ENCODE measurements at regions not wholly inside any gene's neighbourhood (a gene's known extent, or its start where the extent isn't known, plus 50 kb on each side); places are given as distances from the start of the nearest gene placed in this dataset.

- H3K27me3 ChIP-seq (replicated peaks), result peaks cover 3% of the 10 kb centered on the region
- DNase-seq (ENCODE audit: low read depth in 1 of 2, low spot score in 2 of 2), result peak; percentile 67 to 80
- H3K36me3 ChIP-seq, result no peaks in the 10 kb centered on the region
- no peaks in the 10 kb centered on the region for H3K4me1 ChIP-seq (replicated peaks)
- H3K27ac ChIP-seq, result no peak overlapping the region
- H3K4me3 ChIP-seq, result no peak overlapping the region
- no peaks in the 10 kb centered on the region for H3K9me3 ChIP-seq (replicated peaks)
Measured at GRCh38 chr13:99796175-99796819, 175.3 kb downstream of the ZIC5 start.

- Histone ChIP-seq H3K4me3 (no peak overlapping the region), H3K36me3 (no peaks in the 10 kb centered on the region), H3K4me1 (replicated peaks) (no peaks in the 10 kb centered on the region), H3K27me3 (replicated peaks) (peaks cover 10% of the 10 kb centered on the region), H3K27ac (no peak overlapping the region), H3K9me3 (replicated peaks) (no peaks in the 10 kb centered on the region)
- DNase-seq (ENCODE audit: low read depth in 1 of 2, low spot score in 2 of 2), result peak in 1 of 2 experiments; percentile 58
Measured at GRCh38 chr13:99792079-99792921, 179.3 kb downstream of the ZIC5 start.

GRCh38 chr13:99782669-99783068 lies 188.9 kb downstream of the ZIC5 start:
- H3K36me3 ChIP-seq, result no peaks in the 10 kb centered on the region
- peaks cover 10% of the 10 kb centered on the region for H3K9me3 ChIP-seq (replicated peaks)
- H3K4me3 ChIP-seq, result no peak overlapping the region
- H3K4me1 ChIP-seq (replicated peaks), result no peaks in the 10 kb centered on the region
- no peak for DNase-seq (ENCODE audit: low read depth in 1 of 2, low spot score in 2 of 2)
- no peaks in the 10 kb centered on the region for H3K27me3 ChIP-seq (replicated peaks)
- H3K27ac ChIP-seq, result no peak overlapping the region

GRCh38 chr13:99778500-99778899 lies 193.1 kb downstream of the ZIC5 start:
- Histone ChIP-seq H3K36me3 (no peaks in the 10 kb centered on the region), H3K27ac (no peak overlapping the region), H3K4me1 (replicated peaks) (no peaks in the 10 kb centered on the region), H3K27me3 (replicated peaks) (peaks cover 4% of the 10 kb centered on the region; the same call in 1 of the 2 replicates), H3K9me3 (replicated peaks) (peaks cover 4% of the 10 kb centered on the region), H3K4me3 (no peak overlapping the region)
- DNase-seq (ENCODE audit: low read depth in 1 of 2, low spot score in 2 of 2), result no peak

- Histone ChIP-seq H3K4me1 (replicated peaks) (no peaks in the 10 kb centered on the region), H3K36me3 (no peaks in the 10 kb centered on the region), H3K27me3 (replicated peaks) (peaks cover 4% of the 10 kb centered on the region; the same call in 1 of the 2 replicates)
Measured at GRCh38 chr13:99777873-99778272, 193.7 kb downstream of the ZIC5 start.

GRCh38 chr13:99774644-99775043 lies 196.9 kb downstream of the ZIC5 start:
- Histone ChIP-seq H3K4me1 (replicated peaks) (no peaks in the 10 kb centered on the region), H3K27ac (no peak overlapping the region), H3K4me3 (no peak overlapping the region), H3K9me3 (replicated peaks) (no peaks in the 10 kb centered on the region), H3K36me3 (no peaks in the 10 kb centered on the region), H3K27me3 (replicated peaks) (peaks cover 4% of the 10 kb centered on the region; the same call in 1 of the 2 replicates)
- no peak for DNase-seq (ENCODE audit: low read depth in 1 of 2, low spot score in 2 of 2)

More at GRCh38 chr13:99777873-99778272, 193.7 kb downstream of the ZIC5 start:
- no peak for DNase-seq (ENCODE audit: low read depth in 1 of 2, low spot score in 2 of 2)
- H3K27ac ChIP-seq, result no peak overlapping the region
- 0 out of 2 replicates have a peak, but pooled peaks cover 3% of the 10 kb centered on the region for H3K9me3 ChIP-seq (replicated peaks)
- no peak overlapping the region for H3K4me3 ChIP-seq

- H3K27ac ChIP-seq, result no peak overlapping the region
- H3K27me3 ChIP-seq (replicated peaks), result no peaks in the 10 kb centered on the region
Measured at GRCh38 chr13:99768986-99769385, 202.6 kb downstream of the ZIC5 start.

GRCh38 chr13:99766641-99767045 lies 204.9 kb downstream of the ZIC5 start:
- peak in 1 of 2 experiments; percentile 57 for DNase-seq (ENCODE audit: low read depth in 1 of 2, low spot score in 2 of 2)
- no peak overlapping the region for H3K27ac ChIP-seq
- H3K27me3 ChIP-seq (replicated peaks), result 0 out of 2 replicates have a peak, but pooled peaks cover 6% of the 10 kb centered on the region

More at GRCh38 chr13:99768986-99769385, 202.6 kb downstream of the ZIC5 start:
- no peaks in the 10 kb centered on the region for H3K4me1 ChIP-seq (replicated peaks)
- no peak overlapping the region for H3K4me3 ChIP-seq
- peaks cover 7% of the 10 kb centered on the region; the same call in 1 of the 2 replicates for H3K9me3 ChIP-seq (replicated peaks)
- H3K36me3 ChIP-seq, result no peaks in the 10 kb centered on the region
- DNase-seq (ENCODE audit: low read depth in 1 of 2, low spot score in 2 of 2), result peak in 1 of 2 experiments; percentile 49

GRCh38 chr13:99765869-99766268 lies 205.7 kb downstream of the ZIC5 start:
- DNase-seq (ENCODE audit: low read depth in 1 of 2, low spot score in 2 of 2), result no peak
- Histone ChIP-seq H3K27ac (no peak overlapping the region), H3K27me3 (replicated peaks) (0 out of 2 replicates have a peak, but pooled peaks cover 6% of the 10 kb centered on the region), H3K36me3 (no peaks in the 10 kb centered on the region), H3K4me3 (no peak overlapping the region), H3K4me1 (replicated peaks) (no peaks in the 10 kb centered on the region), H3K9me3 (replicated peaks) (peaks cover 10% of the 10 kb centered on the region; the same call in 1 of the 2 replicates)

More at GRCh38 chr13:99766641-99767045, 204.9 kb downstream of the ZIC5 start:
- Histone ChIP-seq H3K4me3 (no peak overlapping the region), H3K36me3 (no peaks in the 10 kb centered on the region), H3K9me3 (replicated peaks) (peaks cover 8% of the 10 kb centered on the region; the same call in 1 of the 2 replicates), H3K4me1 (replicated peaks) (no peaks in the 10 kb centered on the region)

- 0 out of 2 replicates have a peak, but pooled peaks cover 10% of the 10 kb centered on the region for H3K27me3 ChIP-seq (replicated peaks)
- no peak for DNase-seq (ENCODE audit: low read depth in 1 of 2, low spot score in 2 of 2)
- H3K9me3 ChIP-seq (replicated peaks), result peaks cover 8% of the 10 kb centered on the region; the same call in 1 of the 2 replicates
- H3K4me3 ChIP-seq, result no peak overlapping the region
- no peaks in the 10 kb centered on the region for H3K36me3 ChIP-seq
- H3K4me1 ChIP-seq (replicated peaks), result no peaks in the 10 kb centered on the region
- H3K27ac ChIP-seq, result no peak overlapping the region
Measured at GRCh38 chr13:99760456-99760855, 211.1 kb downstream of the ZIC5 start.

- Histone ChIP-seq H3K4me1 (replicated peaks) (no peaks in the 10 kb centered on the region), H3K27me3 (replicated peaks) (0 out of 2 replicates have a peak, but pooled peaks cover 10% of the 10 kb centered on the region)
Measured at GRCh38 chr13:99759163-99759552, 212.4 kb downstream of the ZIC5 start.

GRCh38 chr13:99758460-99759162 lies 213.0 kb downstream of the ZIC5 start:
- H3K9me3 ChIP-seq (replicated peaks), result peaks cover 6% of the 10 kb centered on the region; the same call in 1 of the 2 replicates
- no peak overlapping the region for H3K4me3 ChIP-seq
- 0 out of 2 replicates have a peak, but pooled peaks cover 10% of the 10 kb centered on the region for H3K27me3 ChIP-seq (replicated peaks)
- no peaks in the 10 kb centered on the region for H3K4me1 ChIP-seq (replicated peaks)
- no peaks in the 10 kb centered on the region for H3K36me3 ChIP-seq
- no peak overlapping the region for H3K27ac ChIP-seq
- DNase-seq (ENCODE audit: low read depth in 1 of 2, low spot score in 2 of 2), result peak in 1 of 2 experiments; percentile 56

More at GRCh38 chr13:99759163-99759552, 212.4 kb downstream of the ZIC5 start:
- no peaks in the 10 kb centered on the region for H3K36me3 ChIP-seq
- no peak overlapping the region for H3K27ac ChIP-seq
- no peak overlapping the region for H3K4me3 ChIP-seq
- DNase-seq (ENCODE audit: low read depth in 1 of 2, low spot score in 2 of 2), result peak in 1 of 2 experiments; percentile 59
- H3K9me3 ChIP-seq (replicated peaks), result peaks cover 6% of the 10 kb centered on the region; the same call in 1 of the 2 replicates

Measured in SJSA1 (cell line).